B cell (primary cell): ENCODE measurements at regions not wholly inside any gene's neighbourhood (a gene's known extent, or its start where the extent isn't known, plus 50 kb on each side); places are given as distances from the start of the nearest gene placed in this dataset.

ENCODE experiments used
- ATAC-seq: fragments of 200-7000 bp; cut with Tn5 transposase; one replicate; pipeline ENCODE4 v1.10.0; 2021; ENCODE audit warnings: low read depth, mild to moderate bottlenecking, moderate number of reproducible peaks, moderate library complexity
- CTCF ChIA-PET: fragments of 350-600 bp; sonication (Branson Sonifier 250); formaldehyde crosslinking; loops from one replicate; lab custom pipeline; 2021; ENCODE audit warnings: antibody characterized with exemption, inconsistent platforms; lab: Charles Lee
- POLR2A ChIA-PET: fragments of 350-600 bp; sonication (Branson Sonifier 250); formaldehyde crosslinking; loops from one replicate; lab custom pipeline; 2021; ENCODE audit warnings: antibody characterized with exemption; lab: Charles Lee
- DNase-seq: peaks from one replicate; pipeline ENCODE4 v3.0.0; 2013
- H2AFZ ChIP-seq: 2 replicates; pipeline ENCODE4 v1.6.1; 2012; ENCODE audit warnings: mild to moderate bottlenecking, low read depth, low read length; ENCODE audit not compliant: insufficient read depth, poor library complexity, severe bottlenecking
- H3K27ac ChIP-seq, 2 donors: 1 replicate in 1 of 2; 2 replicates in 1 of 2; pipeline ENCODE4 v1.5.1; 2012 to 2013; ENCODE audit warnings: low read length in 2 of 2, mild to moderate bottlenecking in 2 of 2, moderate library complexity in 1 of 2
- H3K27me3 ChIP-seq, 4 experiments: fragments of 200-600 bp in 1 of 4; sonication (generic) in 1 of 4; replicated peaks in 1 of 4; 1 replicate in 2 of 4; 2 replicates in 2 of 4; pipeline versions ENCODE4 v1.6.1 to v1.7.0; 2013 to 2016; ENCODE audit warnings: low read length in 3 of 4, mild to moderate bottlenecking in 2 of 4, mixed read lengths in 1 of 4, moderate library complexity in 1 of 4; ENCODE audit not compliant: insufficient read depth in 4 of 4, control insufficient read depth in 3 of 4; ENCODE audit errors: control extremely low read depth in 1 of 4
- H3K36me3 ChIP-seq, 2 experiments: replicated peaks in 1 of 2; 1 replicate in 1 of 2; 2 replicates in 1 of 2; pipeline versions ENCODE4 v1.6.1 to v1.7.1; 2013; ENCODE audit warnings: low read length in 1 of 2; ENCODE audit not compliant: insufficient read depth in 2 of 2, control insufficient read depth in 1 of 2; ENCODE audit errors: control extremely low read depth in 1 of 2, extremely low read depth in 1 of 2
- H3K4me1 ChIP-seq, 2 donors: fragments of 200-600 bp in 1 of 2; sonication (generic) in 1 of 2; 1 replicate in 1 of 2; 2 replicates in 1 of 2; pipeline versions ENCODE4 v1.5.1 to v1.6.1; 2013 to 2017; ENCODE audit warnings: low read length in 2 of 2; ENCODE audit not compliant: control insufficient read depth in 2 of 2, insufficient read depth in 2 of 2
- H3K4me2 ChIP-seq: replicated peaks from 2 replicates; pipeline ENCODE3; 2012; ENCODE audit warnings: mild to moderate bottlenecking, low read depth, low read length; ENCODE audit not compliant: poor library complexity, severe bottlenecking
- H3K4me3 ChIP-seq, 5 experiments: fragments of 200-600 bp in 1 of 5; sonication (generic) in 1 of 5; 1 replicate in 3 of 5; 2 replicates in 2 of 5; pipeline versions ENCODE4 v1.5.1 to v1.7.0; 2011 to 2016; ENCODE audit warnings: low read length in 4 of 5, mild to moderate bottlenecking in 4 of 5, low read depth in 2 of 5, control low read depth in 1 of 5, moderate library complexity in 1 of 5; ENCODE audit not compliant: insufficient read depth in 1 of 5; ENCODE audit errors: control extremely low read depth in 1 of 5, extremely low read depth in 1 of 5
- H3K79me2 ChIP-seq: fragments of 200-600 bp; sonication (generic); one replicate; pipeline ENCODE4 v1.6.0; 2016; ENCODE audit warnings: low read length; ENCODE audit not compliant: control insufficient read depth, insufficient read depth
- H3K9ac ChIP-seq: fragments of 200-600 bp; sonication (generic); 2 replicates; pipeline ENCODE4 v1.6.1; 2017; ENCODE audit warnings: mild to moderate bottlenecking, low read length, moderate library complexity
- H3K9me3 ChIP-seq, 3 donors: one replicate each; pipeline versions ENCODE4 v1.6.1 to v1.7.1; 2013; ENCODE audit warnings: low read length in 2 of 3; ENCODE audit not compliant: control insufficient read depth in 2 of 3, insufficient read depth in 1 of 3; ENCODE audit errors: control extremely low read depth in 1 of 3
- H4K20me1 ChIP-seq: 2 replicates; pipeline ENCODE4 v1.6.0; 2012; ENCODE audit warnings: mild to moderate bottlenecking, low read length; ENCODE audit not compliant: insufficient read depth, control insufficient read depth, poor library complexity, severe bottlenecking
- H3K27ac Mint-ChIP-seq: one replicate; pipeline ENCODE4 v1.8.0; 2021; ENCODE audit warnings: mixed read lengths
- H3K27me3 Mint-ChIP-seq: one replicate; pipeline ENCODE4 v1.8.0; 2021; ENCODE audit warnings: mixed read lengths
- H3K4me1 Mint-ChIP-seq: one replicate; pipeline ENCODE4 v1.8.0; 2021; ENCODE audit warnings: mixed read lengths
- H3K4me3 Mint-ChIP-seq: one replicate; pipeline ENCODE4 v1.8.0; 2021; ENCODE audit warnings: mixed read lengths
- H3K9me3 Mint-ChIP-seq: one replicate; pipeline ENCODE4 v1.8.0; 2022; ENCODE audit warnings: mixed read lengths; ENCODE audit not compliant: insufficient read depth
- EZH2 ChIP-seq: IDR thresholded peaks from 2 replicates; pipeline ENCODE4 v1.6.1; 2012; ENCODE audit warnings: borderline replicate concordance, low read depth, mild to moderate bottlenecking, moderate library complexity, low read length; ENCODE audit not compliant: insufficient read depth, poor library complexity, severe bottlenecking
- WGBS: methylation state at CpG from one replicate; pipeline ENCODE4 v1.1.5; 2013; ENCODE audit warnings: missing lambda C conversion rate; ENCODE audit not compliant: insufficient coverage; 5-methylcytosine and 5-hydroxymethylcytosine counted together
- intact Hi-C: fragments of 100-400 bp; cut with micrococcal nuclease; formaldehyde crosslinking; loops from one replicate; pipeline ENCODE4 v1.10.0; 2022
- TF ChIP-seq, protein P1 (sequence below): fragments of 200-600 bp; IDR thresholded peaks from one replicate; pipeline ENCODE4 v1.8.0; 2022; ENCODE audit warnings: antibody characterized with exemption, mild to moderate bottlenecking

DNA sequence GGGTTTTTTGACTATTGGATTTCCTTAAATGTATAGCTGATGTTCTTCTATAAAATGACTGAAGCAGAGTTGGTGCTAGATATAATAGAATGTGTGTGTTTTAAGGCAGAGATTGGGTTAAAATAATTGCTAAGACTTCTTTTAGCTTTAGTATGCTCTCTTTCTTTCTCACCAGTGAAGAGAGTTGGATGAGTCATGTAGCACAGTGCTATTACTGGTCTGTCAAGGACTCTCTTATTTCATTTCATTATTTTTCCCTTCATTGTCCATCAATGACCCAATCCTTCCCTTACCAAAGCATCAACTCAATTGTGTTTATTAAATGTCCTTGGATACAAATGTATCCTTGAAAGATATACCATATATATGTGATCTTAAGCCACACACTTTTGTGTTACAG is 268.9 kb downstream of the IRS2 start:
- Histone ChIP-seq H3K79me2 (no peaks in the 10 kb centered on the region), H3K27me3 (no peaks in the 10 kb centered on the region), H4K20me1 (no peaks in the 10 kb centered on the region), H3K9ac (no peak overlapping the region), H3K4me2 (no peak overlapping the region), H3K4me3 (no peak overlapping the region), H2AFZ (no peak overlapping the region), H3K4me1 (no peaks in the 10 kb centered on the region), H3K36me3 (no peaks in the 10 kb centered on the region), H3K9me3 (peaks cover 0 to 2% (median 0%) of the 10 kb centered on the region in 3 donors), H3K27ac (no peak overlapping the region)
- TF ChIP-seq, protein P1, sequence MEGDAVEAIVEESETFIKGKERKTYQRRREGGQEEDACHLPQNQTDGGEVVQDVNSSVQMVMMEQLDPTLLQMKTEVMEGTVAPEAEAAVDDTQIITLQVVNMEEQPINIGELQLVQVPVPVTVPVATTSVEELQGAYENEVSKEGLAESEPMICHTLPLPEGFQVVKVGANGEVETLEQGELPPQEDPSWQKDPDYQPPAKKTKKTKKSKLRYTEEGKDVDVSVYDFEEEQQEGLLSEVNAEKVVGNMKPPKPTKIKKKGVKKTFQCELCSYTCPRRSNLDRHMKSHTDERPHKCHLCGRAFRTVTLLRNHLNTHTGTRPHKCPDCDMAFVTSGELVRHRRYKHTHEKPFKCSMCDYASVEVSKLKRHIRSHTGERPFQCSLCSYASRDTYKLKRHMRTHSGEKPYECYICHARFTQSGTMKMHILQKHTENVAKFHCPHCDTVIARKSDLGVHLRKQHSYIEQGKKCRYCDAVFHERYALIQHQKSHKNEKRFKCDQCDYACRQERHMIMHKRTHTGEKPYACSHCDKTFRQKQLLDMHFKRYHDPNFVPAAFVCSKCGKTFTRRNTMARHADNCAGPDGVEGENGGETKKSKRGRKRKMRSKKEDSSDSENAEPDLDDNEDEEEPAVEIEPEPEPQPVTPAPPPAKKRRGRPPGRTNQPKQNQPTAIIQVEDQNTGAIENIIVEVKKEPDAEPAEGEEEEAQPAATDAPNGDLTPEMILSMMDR: no peak
- no peak for TF ChIP-seq EZH2
- intact Hi-C loops: no loop called here
- no peaks in the 10 kb centered on the region for H3K4me1 Mint-ChIP-seq
- H3K27me3 Mint-ChIP-seq: no peaks in the 10 kb centered on the region
- H3K4me3 Mint-ChIP-seq: no peak overlapping the region
- no peaks in the 10 kb centered on the region for H3K9me3 Mint-ChIP-seq
- CTCF ChIA-PET: no interaction called here
- H3K27ac Mint-ChIP-seq: no peak overlapping the region
- DNase-seq: no peak
- POLR2A ChIA-PET: no interaction called here
- no peak for ATAC-seq

DNA sequence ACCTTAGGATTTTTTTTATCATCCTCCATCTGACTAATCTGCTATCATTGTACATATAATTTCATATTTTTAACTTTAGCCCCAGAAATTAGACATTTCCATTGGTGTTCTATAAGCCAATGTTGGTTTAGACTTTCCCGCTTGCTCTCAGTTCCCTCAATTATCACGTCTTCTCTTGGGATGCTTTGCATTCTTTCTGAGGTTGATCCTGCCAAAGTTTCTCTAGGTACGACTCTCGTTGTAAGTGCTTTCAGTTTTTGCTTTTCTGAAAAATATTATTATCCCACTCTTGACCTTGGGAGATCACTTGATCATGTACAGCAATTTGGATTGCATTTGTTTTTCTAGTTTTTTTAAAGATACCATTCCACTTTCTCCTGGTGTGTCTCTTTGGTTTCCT is 270.2 kb downstream of the IRS2 start:
- TF ChIP-seq, protein P1: no peak
- no peak for TF ChIP-seq EZH2
- no peak for ATAC-seq
- POLR2A ChIA-PET: no interaction called here

More for the DNA sequence above, 270.2 kb downstream of the IRS2 start:
- Histone ChIP-seq H4K20me1 (no peaks in the 10 kb centered on the region), H3K9ac (no peak overlapping the region), H2AFZ (no peak overlapping the region), H3K9me3 (peaks cover 0 to 2% (median 0%) of the 10 kb centered on the region in 3 donors), H3K36me3 (no peaks in the 10 kb centered on the region), H3K79me2 (no peaks in the 10 kb centered on the region), H3K27ac (no peak overlapping the region), H3K4me1 (no peaks in the 10 kb centered on the region), H3K27me3 (no peaks in the 10 kb centered on the region), H3K4me2 (no peak overlapping the region), H3K4me3 (no peak overlapping the region)
- Mint-ChIP-seq H3K4me3 (no peak overlapping the region), H3K27me3 (no peaks in the 10 kb centered on the region), H3K4me1 (no peaks in the 10 kb centered on the region), H3K9me3 (no peaks in the 10 kb centered on the region), H3K27ac (no peak overlapping the region)
- no peak for DNase-seq
- WGBS: 100% methylated on average over 1 of the region's 4 CpGs
- intact Hi-C loops: no loop called here
- CTCF ChIA-PET: no interaction called here
